GM12878 (cell line): ENCODE measurements at regions not wholly inside any gene's neighbourhood (a gene's known extent, or its start where the extent isn't known, plus 50 kb on each side); places are given as distances from the start of the nearest gene placed in this dataset.

ENCODE experiments used
- ATAC-seq: fragments of 200-7000 bp; cut with Tn5 transposase; 3 replicates; pipeline ENCODE4 v1.9.1; 2020; ENCODE audit warnings: mild to moderate bottlenecking, moderate library complexity
- BruUV-seq: library from RNA; stranded (reverse); fragments of 400-500 nt; replicated peaks from 2 replicates; lab custom pipeline; 2021; lab: Mats Ljungman, UMichigan
- CTCF ChIA-PET: fragments of 300-600 bp; sonication (Branson Sonifier 250); formaldehyde crosslinking; extraction: SDS; loops from one replicate; lab custom pipeline; 2021; ENCODE audit warnings: inconsistent platforms; lab: Yijun Ruan, JAX
- POLR2A ChIA-PET: fragments of 350-600 bp; formaldehyde crosslinking; extraction: SDS; loops from one replicate; lab custom pipeline; 2021; ENCODE audit warnings: inconsistent platforms; lab: Charles Lee
- RAD21 ChIA-PET: fragments of 300-600 bp; sonication (Branson Sonifier 250); formaldehyde crosslinking; loops from one replicate; lab custom pipeline; 2023; ENCODE audit warnings: antibody characterized with exemption; ENCODE audit not compliant: unreplicated experiment; lab: Charles Lee
- SMC1A ChIA-PET: fragments of 300-600 bp; sonication (Branson Sonifier 250); formaldehyde crosslinking; loops from one replicate; lab custom pipeline; 2023; ENCODE audit not compliant: unreplicated experiment, uncharacterized antibody; lab: Charles Lee
- DNase-seq: peaks from one replicate; pipeline ENCODE4 v3.0.0-alpha.2; 2011; ENCODE audit warnings: low read depth, low spot score
- FAIRE-seq: peaks from 3 replicates; lab custom pipeline; 2011; peaks lifted over from hg19 to GRCh38; lab: Jason Lieb, UNC
- H2AFZ ChIP-seq: 2 replicates; pipeline ENCODE4 v1.6.0; 2011; ENCODE audit warnings: low read depth, low read length, control low read depth; ENCODE audit not compliant: control insufficient read depth
- H3K27ac ChIP-seq: 2 replicates; pipeline ENCODE4 v1.5.1; 2011; ENCODE audit warnings: control low read depth; ENCODE audit not compliant: control insufficient read depth, insufficient read depth
- H3K27me3 ChIP-seq, 2 experiments: replicated peaks in 1 of 2; 2 replicates each; pipeline versions ENCODE4 v1.6.0 to v1.6.1; 2011; ENCODE audit warnings: low read length in 1 of 2; ENCODE audit not compliant: control insufficient read depth in 2 of 2, insufficient read depth in 2 of 2
- H3K36me3 ChIP-seq, 2 experiments: 2 replicates each; pipeline ENCODE4 v1.5.1; 2011; ENCODE audit warnings: low read length in 1 of 2; ENCODE audit not compliant: control insufficient read depth in 2 of 2, insufficient read depth in 2 of 2
- H3K4me1 ChIP-seq: 2 replicates; pipeline ENCODE4 v1.6.1; 2011; ENCODE audit warnings: mild to moderate bottlenecking, low read length, moderate library complexity, mixed read lengths; ENCODE audit not compliant: control insufficient read depth, insufficient read depth
- H3K4me2 ChIP-seq: 2 replicates; pipeline ENCODE4 v1.6.0; 2011; ENCODE audit warnings: control low read depth; ENCODE audit not compliant: control insufficient read depth, insufficient read depth
- H3K4me3 ChIP-seq: fragments of 200-600 bp; sonication (generic); 2 replicates; pipeline ENCODE4 v1.5.1; 2016
- H3K79me2 ChIP-seq: 2 replicates; pipeline ENCODE4 v1.6.0; 2011; ENCODE audit warnings: low read length; ENCODE audit not compliant: control insufficient read depth, insufficient read depth
- H3K9ac ChIP-seq: 2 replicates; pipeline ENCODE4 v1.8.0; 2011; ENCODE audit warnings: low read length, control low read depth, mixed read lengths; ENCODE audit not compliant: control insufficient read depth, insufficient read depth
- H3K9me3 ChIP-seq: replicated peaks from 3 replicates; pipeline ENCODE4 v1.5.1; 2011; ENCODE audit warnings: mild to moderate bottlenecking, low read length; ENCODE audit not compliant: control insufficient read depth, insufficient read depth
- H4K20me1 ChIP-seq: 2 replicates; pipeline ENCODE4 v1.6.0; 2011; ENCODE audit not compliant: control insufficient read depth, insufficient read depth
- CUX1 ChIP-seq: IDR thresholded peaks from 2 replicates; pipeline ENCODE4 v1.6.1; 2012; ENCODE audit warnings: improper control_type of control experiment, low read depth, low read length; ENCODE audit not compliant: insufficient replicate concordance
- GATAD2B ChIP-seq: fragments of 450-650 bp; conservative IDR thresholded peaks from 2 replicates; pipeline ENCODE4 v1.6.1; 2017; ENCODE audit warnings: low read depth, mild to moderate bottlenecking, moderate library complexity
- WGBS: methylation state at CpG from one replicate; pipeline ENCODE4 v1.1.6; 2016; ENCODE audit warnings: low lambda C conversion rate; ENCODE audit not compliant: insufficient replicate concordance, insufficient coverage; ENCODE audit errors: missing lambda C conversion rate; 5-methylcytosine and 5-hydroxymethylcytosine counted together
- in situ Hi-C: fragments of 300-500 bp; cut with MboI; formaldehyde crosslinking; loops from 9 replicates; pipeline ENCODE4 v1.14.3; 2018; ENCODE audit warnings: mixed read lengths
- intact Hi-C: fragments of 100-400 bp; cut with micrococcal nuclease; formaldehyde crosslinking; loops from one replicate; pipeline ENCODE4 v1.14.2; 2022; ENCODE audit not compliant: unreplicated experiment

- ATAC-seq (no peak), FAIRE-seq (no peak), DNase-seq (no peak)
- Histone ChIP-seq H3K4me2 (no peak overlapping the region), H2AFZ (no peak overlapping the region), H3K4me3 (no peak overlapping the region), H3K9ac (no peak overlapping the region), H3K27ac (no peak overlapping the region), H3K36me3 (no peaks in the 10 kb centered on the region), H3K9me3 (no peaks in the 10 kb centered on the region), H3K79me2 (no peaks in the 10 kb centered on the region), H3K4me1 (no peaks in the 10 kb centered on the region), H3K27me3 (no peaks in the 10 kb centered on the region)
- ChIA-PET CTCF (interaction anchor here (0.6 to 2.7 kb wide), 11 partner anchors 12 to 145 kb away, joined by 3 to 14 read pairs (median 5); partner anchors contain the start of gene CEMIP2), SMC1A (interaction anchor here (0.7 to 2.9 kb wide), 8 partner anchors 8 to 395 kb away, joined by 3 to 15 read pairs (median 4); no protein-coding TSS in a partner anchor), RAD21 (interaction anchor here (1.0 to 1.1 kb wide), 2 partner anchors 24 to 139 kb away, joined by 3 to 5 read pairs; partner anchors contain the start of gene CEMIP2), POLR2A (no interaction called here)
- intact Hi-C loops (loop anchor here (10.0 kb wide), 1 partner anchor 55 kb away; no protein-coding TSS in a partner anchor), in situ Hi-C loops (loop anchor here (10.0 kb wide), 1 partner anchor 385 kb away; no protein-coding TSS in a partner anchor)
- BruUV-seq, result no TSS peak
- 0% methylated on average over 3 of the region's 3 CpGs for WGBS
- TF ChIP-seq GATAD2B (no peak), CUX1 (no peak)
- TF ChIP-seq, all 136 proteins: peak for 0
- H4K20me1 ChIP-seq, result no peaks in the 10 kb centered on the region
Observed at GRCh38 chr9:71629578-71630215, 138.6 kb downstream of the CEMIP2 start.
